ENCODE measurements at regions not wholly inside any gene's neighbourhood (a gene's known extent, or its start where the extent isn't known, plus 50 kb on each side); places are given as distances from the start of the nearest gene placed in this dataset.
A peak's percentile ranks its signal among the peaks of the same experiment; 100 is the strongest.
"Not testable (repeated sequence)": the region's sequence is repeated elsewhere in the genome, so short reads cannot be mapped to it uniquely, and the experiment has no call there.

GRCh38 chr2:190150413-190150812 is 87.9 kb upstream of the MSTN start:
- no peak for ATAC-seq

GRCh38 chr2:190149908-190150307 is 87.4 kb upstream of the MSTN start:
- no peak for ATAC-seq

More at GRCh38 chr2:190150413-190150812, 87.9 kb upstream of the MSTN start:
- DNase-seq (ENCODE audit: low spot score): no peak

GRCh38 chr2:190149200-190149599 is 86.7 kb upstream of the MSTN start:
- DNase-seq (ENCODE audit: low spot score) (no peak), ATAC-seq (no peak)

More at GRCh38 chr2:190149908-190150307, 87.4 kb upstream of the MSTN start:
- no peak for DNase-seq (ENCODE audit: low spot score)

- DNase-seq (ENCODE audit: low spot score); ATAC-seq: not testable (repeated sequence)
Observed at GRCh38 chr2:190146109-190146508, 83.6 kb upstream of the MSTN start.

- ATAC-seq; DNase-seq (ENCODE audit: low spot score): not testable (repeated sequence)
Observed at GRCh38 chr2:190140474-190140873, 77.9 kb upstream of the MSTN start.

GRCh38 chr2:190139371-190139770 is 76.8 kb upstream of the MSTN start:
- ATAC-seq (no peak), DNase-seq (ENCODE audit: low spot score) (no peak)

- DNase-seq (ENCODE audit: low spot score): no peak
- ATAC-seq: no peak
Observed at GRCh38 chr2:190138032-190138431, 75.5 kb upstream of the MSTN start.

- no peak for ATAC-seq
Observed at GRCh38 chr2:190137561-190137960, 75.0 kb upstream of the MSTN start.

GRCh38 chr2:190136825-190137224 is 74.3 kb upstream of the MSTN start:
- DNase-seq (ENCODE audit: low spot score) (no peak), ATAC-seq (no peak)

More at GRCh38 chr2:190137561-190137960, 75.0 kb upstream of the MSTN start:
- DNase-seq (ENCODE audit: low spot score): no peak

- peak; percentile 51 for ATAC-seq
- DNase-seq (ENCODE audit: low spot score): no peak
Observed at GRCh38 chr2:190136259-190136658, 73.7 kb upstream of the MSTN start.

- ATAC-seq: no peak
- no peak for DNase-seq (ENCODE audit: low spot score)
Observed at GRCh38 chr2:190129421-190130199, 67.1 kb upstream of the MSTN start.

GRCh38 chr2:190127651-190128050 is 65.1 kb upstream of the MSTN start:
- no peak for ATAC-seq
- no peak for DNase-seq (ENCODE audit: low spot score)

GRCh38 chr2:190126798-190127197 is 64.3 kb upstream of the MSTN start:
- DNase-seq (ENCODE audit: low spot score): no peak
- ATAC-seq: no peak

GRCh38 chr2:190123956-190124355 is 61.4 kb upstream of the MSTN start:
- no peak for DNase-seq (ENCODE audit: low spot score)
- ATAC-seq: no peak

- ATAC-seq (peak; percentile 73), DNase-seq (ENCODE audit: low spot score) (no peak)
Observed at GRCh38 chr2:190121971-190122370, 59.4 kb upstream of the MSTN start.

- no peak for DNase-seq (ENCODE audit: low spot score)
- no peak for ATAC-seq
Observed at GRCh38 chr2:190121305-190121704, 58.8 kb upstream of the MSTN start.

- DNase-seq (ENCODE audit: low spot score): no peak
- peak; percentile 21 for ATAC-seq
Observed at GRCh38 chr2:190119923-190120590, 57.5 kb upstream of the MSTN start.

- DNase-seq (ENCODE audit: low spot score) (peak; percentile 48), ATAC-seq (peak; percentile 92)
Observed at GRCh38 chr2:190119257-190119656, 56.7 kb upstream of the MSTN start.

- DNase-seq (ENCODE audit: low spot score): no peak
- ATAC-seq: no peak
Observed at GRCh38 chr2:190117305-190117704, 54.8 kb upstream of the MSTN start.

GRCh38 chr2:190113000-190113399 is 50.5 kb upstream of the MSTN start:
- no peak for DNase-seq (ENCODE audit: low spot score)
- ATAC-seq: no peak

All from left lobe of liver (tissue), 2 donors.